Occipital lobe (tissue), 1 donor: ENCODE measurements at regions not wholly inside any gene's neighbourhood (a gene's known extent, or its start where the extent isn't known, plus 50 kb on each side); places are given as distances from the start of the nearest gene placed in this dataset.

Source experiments
- DNase-seq: peaks from one replicate; lab custom pipeline; 2025; lab: John Stamatoyannopoulos, UW

DNA sequence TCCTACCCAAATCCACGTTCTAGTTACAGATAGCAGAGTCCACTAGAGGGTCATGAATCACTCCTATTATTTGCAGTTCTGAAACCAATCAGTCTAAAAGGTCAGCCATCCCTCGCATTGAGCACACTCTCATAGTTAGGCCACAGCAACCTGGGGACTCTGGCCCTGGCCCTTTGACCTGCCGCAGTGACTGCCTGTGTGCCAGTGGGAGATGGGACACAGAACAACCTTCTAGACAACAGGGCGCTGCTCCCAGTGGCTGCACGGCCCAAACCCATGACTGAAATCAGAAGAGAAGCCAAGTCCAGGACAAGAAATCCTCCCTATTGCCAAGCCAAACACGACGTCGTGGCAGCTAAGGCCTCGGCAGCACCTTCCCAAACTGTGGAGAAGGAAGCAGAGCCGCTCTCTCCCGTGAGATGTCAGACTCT lies 158.5 kb downstream of the HERPUD2 start:
- DNase-seq: no peak

DNA sequence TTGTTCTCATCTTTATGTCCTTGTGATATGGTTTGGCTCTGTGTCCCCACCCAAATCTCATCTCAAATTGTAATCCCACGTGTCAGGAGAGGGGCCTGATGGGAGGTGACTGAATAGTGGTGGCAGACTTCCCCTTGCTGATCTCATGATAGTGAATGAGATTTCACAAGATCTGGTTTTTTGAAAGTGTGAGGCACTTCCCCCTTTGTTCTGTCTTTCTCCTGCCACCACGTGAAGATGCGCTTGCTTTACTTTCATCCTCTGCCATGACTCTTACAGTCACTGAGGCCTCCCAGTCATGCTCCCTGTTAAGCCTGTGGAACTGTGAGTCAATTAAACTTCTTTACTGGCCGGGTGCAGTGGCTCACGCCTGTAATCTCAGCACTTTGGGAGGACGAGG lies 161.0 kb downstream of the HERPUD2 start:
- DNase-seq: no peak

DNA sequence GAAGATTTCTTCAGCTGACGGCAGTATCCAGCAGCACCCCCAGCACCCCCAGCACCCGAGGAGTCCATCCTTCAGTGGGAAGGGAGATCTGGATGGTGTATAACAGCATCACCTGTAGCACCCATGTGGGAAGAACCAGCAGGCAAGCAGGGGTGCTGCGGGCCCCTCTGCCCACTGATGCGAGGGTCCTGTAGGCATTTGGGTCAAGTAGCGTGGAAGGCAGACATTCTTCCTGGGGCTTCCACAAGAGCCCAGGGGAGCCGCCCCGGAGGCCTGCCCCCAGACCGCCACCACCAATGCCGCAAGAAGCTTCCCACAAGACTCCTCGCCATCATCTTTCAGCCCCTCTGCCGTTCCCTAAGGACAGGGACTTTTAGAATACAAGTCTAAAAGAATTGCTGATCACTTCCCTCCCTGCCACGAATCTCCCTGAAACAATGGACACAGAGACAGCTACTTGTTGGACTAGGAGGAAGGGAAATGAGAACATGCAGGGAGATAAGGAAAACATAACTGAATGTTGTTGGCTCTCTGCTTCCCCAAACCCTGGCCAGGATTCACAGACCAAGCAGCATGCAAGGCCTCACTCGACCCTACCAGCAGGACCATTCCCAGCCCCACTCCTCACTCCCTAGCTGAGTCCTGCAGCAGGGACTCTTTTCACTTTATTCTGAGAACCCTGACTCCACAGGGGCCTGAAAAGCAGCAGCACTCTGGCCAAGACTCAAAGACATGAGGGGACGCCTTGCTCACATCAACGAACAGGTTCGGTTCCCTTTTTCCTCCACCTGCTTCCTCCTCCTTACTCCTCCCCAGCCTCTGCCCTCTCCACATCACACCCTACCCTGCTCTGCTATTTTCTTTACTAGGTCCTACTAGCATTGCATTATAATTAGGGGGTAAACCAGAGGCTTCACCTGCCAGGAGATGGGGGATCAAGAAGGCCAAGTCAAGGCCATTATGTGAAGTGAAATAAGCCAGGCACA lies 164.5 kb downstream of the HERPUD2 start:
- no peak for DNase-seq

GRCh38 chr7:35529713-35530112 lies 165.2 kb downstream of the HERPUD2 start:
- DNase-seq: no peak

- DNase-seq: no peak
These were observed 166.5 kb downstream of the HERPUD2 start for GRCh38 chr7:35528381-35528977.

DNA sequence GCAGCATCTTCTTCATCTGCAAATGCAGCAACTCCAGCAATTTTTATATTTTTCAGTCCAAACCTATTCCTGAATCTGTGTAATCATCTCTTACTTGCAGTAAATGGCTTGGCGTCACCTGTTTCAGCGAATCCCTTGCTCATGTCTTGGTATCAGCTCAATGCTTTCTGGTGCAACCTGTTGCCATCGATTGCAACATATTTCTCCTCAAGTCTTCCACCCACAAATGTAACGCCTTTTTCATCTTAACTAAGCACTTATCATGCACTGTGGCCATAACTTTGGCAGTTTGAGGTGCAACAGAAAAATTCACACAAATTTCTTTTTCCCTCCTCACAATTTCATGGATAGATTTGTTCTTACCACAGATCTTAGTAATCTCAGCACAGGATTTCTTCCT lies 168.3 kb downstream of the HERPUD2 start:
- no peak for DNase-seq

GRCh38 chr7:35524112-35524804 lies 170.7 kb downstream of the HERPUD2 start:
- no peak for DNase-seq

GRCh38 chr7:35523292-35523691 lies 171.6 kb downstream of the HERPUD2 start:
- DNase-seq: no peak

DNA sequence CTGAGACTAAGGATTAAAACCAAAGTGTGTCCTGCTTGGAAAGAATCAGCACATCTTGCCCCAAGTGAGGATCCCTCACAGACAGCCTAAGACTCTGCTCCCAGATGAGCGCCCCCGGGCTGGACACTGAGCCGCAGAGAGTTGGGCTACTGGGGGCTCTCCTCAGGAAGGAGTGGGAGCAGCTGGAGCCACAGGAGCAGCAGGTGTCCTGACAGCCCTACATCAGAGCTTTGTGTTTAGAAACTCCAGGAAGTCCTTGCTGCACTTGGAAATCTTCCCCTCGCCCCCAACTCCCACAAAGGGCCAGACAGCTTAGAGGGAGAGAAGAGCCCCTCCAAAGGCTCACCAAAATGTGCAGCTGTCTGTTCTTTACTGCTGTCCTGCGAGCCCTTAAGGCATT lies 172.2 kb downstream of the HERPUD2 start:
- no peak for DNase-seq

GRCh38 chr7:35521941-35522340 lies 173.0 kb downstream of the HERPUD2 start:
- no peak for DNase-seq

- no peak for DNase-seq
These were observed 173.9 kb downstream of the HERPUD2 start for GRCh38 chr7:35520810-35521625.

DNA sequence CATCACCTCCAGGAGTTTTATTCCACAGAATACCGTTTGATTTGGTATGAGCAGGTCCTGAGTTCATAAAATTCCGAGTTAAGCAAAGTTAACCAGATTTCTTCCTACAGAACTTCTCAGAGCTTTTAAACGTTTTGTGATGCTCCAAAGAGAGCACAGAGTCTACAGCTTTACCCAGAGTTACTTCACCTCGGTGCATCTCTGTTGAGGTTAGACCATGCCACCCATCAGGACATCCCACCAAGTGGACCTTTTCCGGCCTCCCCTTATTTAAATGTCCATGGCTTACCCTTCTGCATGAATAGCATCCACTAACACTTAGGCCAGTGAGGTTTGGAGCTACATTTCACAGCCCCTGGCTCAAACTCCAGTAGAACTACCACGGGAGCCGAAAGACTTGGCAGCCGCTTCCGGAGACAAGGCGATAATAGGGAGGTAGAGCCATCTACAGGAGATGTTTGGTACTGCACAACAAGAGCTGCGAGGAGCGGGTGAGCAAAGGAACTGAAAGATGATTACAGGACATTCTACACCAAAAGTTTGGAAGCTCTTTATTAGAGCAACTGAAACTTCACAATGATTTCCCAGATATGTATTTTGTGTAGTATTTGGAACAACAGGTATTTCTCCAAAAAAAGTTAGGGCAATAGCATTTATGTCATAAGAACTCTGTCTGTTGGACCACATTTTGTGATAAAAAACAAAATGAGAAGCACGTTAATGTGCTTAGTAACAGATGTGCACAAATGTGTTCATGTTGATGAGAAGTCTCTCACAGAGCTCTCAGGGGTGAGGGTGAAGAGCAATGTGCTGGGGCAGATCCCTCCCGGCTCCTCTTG lies 174.7 kb downstream of the HERPUD2 start:
- no peak for DNase-seq

DNA sequence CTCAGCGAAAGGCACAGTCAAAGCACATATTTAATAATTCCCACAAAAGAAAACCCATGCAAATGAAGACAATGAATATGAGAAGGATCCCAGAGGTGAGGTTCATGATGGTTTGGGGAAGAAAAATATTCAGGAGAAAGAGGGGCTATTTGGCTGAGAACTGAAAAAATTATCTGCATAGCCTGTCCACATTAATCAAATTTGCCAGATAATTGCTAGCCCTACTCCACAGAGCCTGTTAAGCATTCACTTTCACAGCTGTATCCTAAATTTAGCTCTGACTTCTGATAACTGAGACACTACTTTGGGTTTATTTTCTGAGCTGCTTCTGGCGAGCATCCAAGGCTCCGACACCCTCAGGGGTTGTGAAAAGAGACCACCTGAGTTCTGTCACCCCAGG lies 176.2 kb downstream of the HERPUD2 start:
- DNase-seq: no peak

DNA sequence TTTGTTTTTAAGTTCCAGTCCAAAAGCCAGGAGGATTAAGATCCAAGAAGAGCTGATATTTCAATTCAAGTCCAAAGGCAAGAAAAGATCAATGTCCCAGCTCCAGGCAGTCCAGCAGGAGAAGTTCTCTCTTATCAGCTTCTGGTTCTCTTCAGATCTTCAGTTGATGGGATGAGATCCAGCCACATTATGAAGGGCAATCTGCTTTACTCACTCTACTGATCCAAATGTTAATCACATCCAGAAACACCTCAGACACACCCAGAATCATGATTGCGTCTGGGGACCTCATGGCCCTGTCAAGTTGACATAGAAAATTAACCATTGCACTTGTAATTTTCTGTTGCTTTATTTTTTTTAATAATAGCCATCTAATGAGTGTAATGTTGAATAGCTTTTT lies 178.4 kb downstream of the HERPUD2 start:
- DNase-seq: no peak

DNA sequence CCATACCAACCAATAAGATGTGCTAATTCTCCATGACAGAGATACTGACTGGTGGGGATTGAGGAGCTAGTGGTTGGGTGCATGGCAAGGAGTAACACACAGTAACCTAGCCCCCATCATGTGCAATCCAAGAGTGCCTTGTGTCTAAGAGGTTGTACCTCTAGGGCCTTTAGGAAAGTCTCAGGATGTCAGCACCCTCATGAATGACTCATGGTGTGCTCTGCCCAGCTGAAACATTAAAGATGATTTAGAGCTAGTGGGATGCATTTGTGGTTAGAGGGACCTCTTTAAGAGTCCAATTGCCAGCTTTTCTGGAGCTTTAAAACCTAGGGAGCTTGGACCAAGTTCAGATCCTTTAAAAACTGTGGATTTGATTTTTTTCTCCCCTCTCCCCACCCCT lies 181.1 kb downstream of the HERPUD2 start:
- no peak for DNase-seq

- DNase-seq: no peak
These were observed 181.7 kb downstream of the HERPUD2 start for GRCh38 chr7:35513195-35513594.

DNA sequence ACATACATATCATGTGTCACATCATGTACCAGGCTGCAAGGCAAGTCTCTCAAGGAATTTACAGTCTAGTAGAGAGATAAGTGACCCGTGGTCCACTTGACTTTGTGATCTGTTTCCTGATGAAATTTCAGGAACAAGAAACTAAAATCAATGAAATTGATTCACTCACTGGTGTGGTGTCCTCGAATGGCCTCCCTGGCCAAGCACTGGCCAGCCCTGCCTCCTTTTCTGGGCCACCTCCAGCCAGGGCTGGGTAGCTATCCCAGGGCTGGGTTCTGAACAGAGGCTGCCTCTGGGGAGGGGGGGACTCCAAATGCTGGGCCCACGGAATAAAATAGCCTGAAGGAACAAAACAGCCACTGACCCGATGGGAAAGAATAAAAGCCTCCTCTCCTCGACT lies 182.2 kb downstream of the HERPUD2 start:
- DNase-seq: no peak

DNA sequence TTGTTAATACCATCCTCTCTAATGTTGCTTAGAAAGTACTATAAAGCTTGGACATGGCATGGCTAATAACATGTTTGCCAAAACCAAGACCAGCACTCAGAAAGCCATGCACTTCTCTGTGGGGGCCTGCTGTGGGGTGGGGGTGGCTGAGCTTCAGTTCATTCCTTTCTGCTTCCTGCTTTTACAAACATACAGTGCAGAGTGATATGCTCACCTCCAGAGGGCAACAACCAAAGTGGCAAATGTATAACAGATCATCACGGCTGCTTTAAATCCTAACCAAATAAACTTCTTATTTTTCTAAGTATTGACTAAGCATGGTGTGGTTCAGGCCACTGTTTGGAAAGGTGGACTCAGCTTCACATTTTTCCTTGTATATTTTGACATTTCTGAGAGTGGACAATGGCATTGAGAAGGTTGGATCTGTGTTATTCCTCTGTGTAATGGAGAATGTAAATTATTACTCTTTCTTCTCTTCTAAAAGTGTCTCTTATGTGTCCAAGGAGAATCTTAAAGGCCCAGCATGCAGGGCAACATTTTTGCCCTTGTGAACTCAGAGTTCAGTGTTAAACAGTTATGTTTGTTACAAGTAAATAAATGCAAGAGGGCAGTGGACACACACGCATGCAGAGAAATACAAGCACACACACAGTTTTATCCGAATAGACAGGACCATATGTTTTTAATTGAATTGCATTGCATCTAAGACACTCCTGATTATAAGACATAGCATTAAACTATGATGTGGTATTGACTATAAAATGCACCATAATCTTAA lies 186.1 kb downstream of the HERPUD2 start:
- no peak for DNase-seq

DNA sequence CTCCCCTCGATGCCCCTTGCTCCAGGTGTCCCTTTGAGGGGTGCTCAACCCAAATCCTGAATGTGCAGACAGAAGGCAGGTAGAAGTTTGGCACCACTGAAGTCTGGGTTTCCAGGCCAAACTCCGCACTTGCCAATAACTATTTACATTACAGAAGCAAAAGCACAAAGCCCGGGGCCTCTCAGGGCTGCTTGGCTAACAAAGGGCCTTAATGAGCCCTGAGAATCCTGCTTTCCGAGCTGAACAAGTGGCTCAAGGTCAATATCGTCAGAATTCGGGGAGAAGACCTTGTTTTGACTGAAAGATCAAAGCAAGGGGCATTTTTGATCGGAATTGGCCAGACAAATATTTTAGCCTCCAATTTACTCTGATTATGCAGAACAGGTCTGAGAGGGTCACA lies 189.9 kb downstream of the HERPUD2 start:
- no peak for DNase-seq

DNA sequence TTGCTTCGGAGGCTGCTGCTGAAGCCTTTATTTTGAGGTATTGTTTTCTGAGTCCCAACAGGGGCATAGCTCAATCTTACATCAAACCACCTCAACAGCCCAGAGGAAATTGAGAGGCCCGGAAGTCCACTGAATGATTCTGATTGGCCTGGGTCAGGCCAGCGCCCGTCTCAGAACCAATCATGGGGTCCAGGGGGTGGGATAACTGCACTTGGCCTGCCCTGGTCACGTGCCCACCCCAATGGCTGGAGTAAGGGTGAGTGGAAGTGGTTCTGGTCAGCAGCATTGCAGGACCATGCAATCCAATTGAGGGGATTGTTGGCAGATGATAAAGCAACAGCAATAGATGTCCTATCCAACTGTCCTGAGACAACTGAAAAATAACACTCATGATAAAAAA lies 190.6 kb downstream of the HERPUD2 start:
- no peak for DNase-seq
